OCI-LY7 (cell line): ENCODE measurements at regions not wholly inside any gene's neighbourhood (a gene's known extent, or its start where the extent isn't known, plus 50 kb on each side); places are given as distances from the start of the nearest gene placed in this dataset.

Source experiments
- BruUV-seq: library from RNA; stranded (reverse); fragments of 400-500 nt; replicated peaks from 2 replicates; lab custom pipeline; 2021; lab: Mats Ljungman, UMichigan
- CTCF ChIA-PET: fragments of 300-600 bp; sonication (Branson Sonifier 250); formaldehyde crosslinking; loops from one replicate; lab custom pipeline; 2022; ENCODE audit warnings: antibody characterized with exemption; ENCODE audit not compliant: unreplicated experiment; lab: Charles Lee
- POLR2A ChIA-PET: fragments of 300-600 bp; sonication (Branson Sonifier 250); formaldehyde crosslinking; loops from one replicate; lab custom pipeline; 2022; ENCODE audit warnings: antibody characterized with exemption; lab: Charles Lee
- DNase-seq: peaks from one replicate; pipeline ENCODE4 v3.0.0-alpha.2; 2015; ENCODE audit warnings: low spot score
- H2AFZ ChIP-seq: fragments of 200-600 bp; sonication (generic), shearing (Covaris generic); 2 replicates; pipeline ENCODE4 v1.6.1; 2014; ENCODE audit warnings: mild to moderate bottlenecking, antibody characterized with exemption, low read length, moderate library complexity
- H3K27ac ChIP-seq: fragments of 200-600 bp; sonication (generic); 2 replicates; pipeline ENCODE4 v1.5.1; 2014; ENCODE audit warnings: mixed run types, low read depth, mild to moderate bottlenecking, moderate library complexity, low read length, inconsistent platforms; ENCODE audit not compliant: poor library complexity, severe bottlenecking
- H3K36me3 ChIP-seq: fragments of 200-600 bp; sonication (generic); 2 replicates; pipeline ENCODE4 v1.6.1; 2014; ENCODE audit warnings: mild to moderate bottlenecking, antibody characterized with exemption, low read length, moderate library complexity, mixed read lengths; ENCODE audit not compliant: insufficient read depth
- H3K4me1 ChIP-seq: fragments of 200-600 bp; sonication (generic); 2 replicates; pipeline ENCODE4 v1.5.1; 2014; ENCODE audit warnings: mild to moderate bottlenecking, low read length; ENCODE audit not compliant: insufficient read depth, poor library complexity, severe bottlenecking
- H3K4me2 ChIP-seq: fragments of 200-600 bp; sonication (generic); 2 replicates; pipeline ENCODE4 v1.6.1; 2014; ENCODE audit warnings: mild to moderate bottlenecking, low read length
- H3K4me3 ChIP-seq: fragments of 200-600 bp; sonication (generic); 2 replicates; pipeline ENCODE4 v1.5.1; 2014; ENCODE audit warnings: mild to moderate bottlenecking, low read depth, low read length; ENCODE audit not compliant: poor library complexity, severe bottlenecking
- H3K79me2 ChIP-seq: fragments of 200-600 bp; sonication (generic); 2 replicates; pipeline ENCODE4 v1.6.1; 2016; ENCODE audit warnings: low read depth, mild to moderate bottlenecking, low read length, moderate library complexity, mixed read lengths; ENCODE audit not compliant: insufficient read depth
- H3K9me2 ChIP-seq: fragments of 200-600 bp; sonication (generic); 2 replicates; pipeline ENCODE4 v1.6.1; 2016; ENCODE audit warnings: mild to moderate bottlenecking, low read length, mixed read lengths; ENCODE audit not compliant: insufficient read depth
- H3K9me3 ChIP-seq: fragments of 200-600 bp; sonication (generic); 2 replicates; pipeline ENCODE4 v1.6.1; 2014; ENCODE audit warnings: mild to moderate bottlenecking, mixed run types, low read length, mixed read lengths
- H4K20me1 ChIP-seq: fragments of 200-600 bp; sonication (generic); 2 replicates; pipeline ENCODE4 v1.6.1; 2014; ENCODE audit warnings: mild to moderate bottlenecking, antibody characterized with exemption, low read length, moderate library complexity, mixed read lengths; ENCODE audit not compliant: insufficient read depth
- EZH2phosphoT487 ChIP-seq: fragments of 200-600 bp; sonication (generic); IDR thresholded peaks from 2 replicates; pipeline ENCODE4 v1.6.1; 2018; ENCODE audit warnings: low read depth, borderline replicate concordance, mild to moderate bottlenecking, mixed run types, antibody characterized with exemption, low read length, moderate library complexity, mixed read lengths
- intact Hi-C: fragments of 100-400 bp; cut with micrococcal nuclease; formaldehyde crosslinking; loops from one replicate; pipeline ENCODE4 v1.10.0; 2022; ENCODE audit not compliant: unreplicated experiment
- TF ChIP-seq, protein P1 (sequence below): fragments of 200-600 bp; sonication (generic); conservative IDR thresholded peaks from 2 replicates; pipeline ENCODE4 v1.5.1; 2014; ENCODE audit warnings: mild to moderate bottlenecking, antibody characterized with exemption, low read length, moderate library complexity, mixed read lengths

GRCh38 chr4:8696369-8697127 lies 104.0 kb downstream of the CPZ start:
- H3K4me1 ChIP-seq: no peaks in the 10 kb centered on the region
- no peaks in the 10 kb centered on the region for H3K9me3 ChIP-seq
- CTCF ChIA-PET: no interaction called here
- no TSS peak for BruUV-seq
- no peaks in the 10 kb centered on the region for H3K79me2 ChIP-seq
- TF ChIP-seq, protein P1, sequence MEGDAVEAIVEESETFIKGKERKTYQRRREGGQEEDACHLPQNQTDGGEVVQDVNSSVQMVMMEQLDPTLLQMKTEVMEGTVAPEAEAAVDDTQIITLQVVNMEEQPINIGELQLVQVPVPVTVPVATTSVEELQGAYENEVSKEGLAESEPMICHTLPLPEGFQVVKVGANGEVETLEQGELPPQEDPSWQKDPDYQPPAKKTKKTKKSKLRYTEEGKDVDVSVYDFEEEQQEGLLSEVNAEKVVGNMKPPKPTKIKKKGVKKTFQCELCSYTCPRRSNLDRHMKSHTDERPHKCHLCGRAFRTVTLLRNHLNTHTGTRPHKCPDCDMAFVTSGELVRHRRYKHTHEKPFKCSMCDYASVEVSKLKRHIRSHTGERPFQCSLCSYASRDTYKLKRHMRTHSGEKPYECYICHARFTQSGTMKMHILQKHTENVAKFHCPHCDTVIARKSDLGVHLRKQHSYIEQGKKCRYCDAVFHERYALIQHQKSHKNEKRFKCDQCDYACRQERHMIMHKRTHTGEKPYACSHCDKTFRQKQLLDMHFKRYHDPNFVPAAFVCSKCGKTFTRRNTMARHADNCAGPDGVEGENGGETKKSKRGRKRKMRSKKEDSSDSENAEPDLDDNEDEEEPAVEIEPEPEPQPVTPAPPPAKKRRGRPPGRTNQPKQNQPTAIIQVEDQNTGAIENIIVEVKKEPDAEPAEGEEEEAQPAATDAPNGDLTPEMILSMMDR: no peak
- no peak for TF ChIP-seq EZH2phosphoT487
- H4K20me1 ChIP-seq: no peaks in the 10 kb centered on the region
- no peak overlapping the region for H3K4me3 ChIP-seq
- no peaks in the 10 kb centered on the region for H3K9me2 ChIP-seq
- intact Hi-C loops: no loop called here
- no peak overlapping the region for H3K27ac ChIP-seq
- no peak for DNase-seq
- H2AFZ ChIP-seq: no peak overlapping the region
- POLR2A ChIA-PET: interaction anchor here (0.5 kb wide), 1 partner anchor 279 kb away, joined by 4 read pairs; no protein-coding TSS in a partner anchor
- H3K36me3 ChIP-seq: no peaks in the 10 kb centered on the region
- no peak overlapping the region for H3K4me2 ChIP-seq

DNA sequence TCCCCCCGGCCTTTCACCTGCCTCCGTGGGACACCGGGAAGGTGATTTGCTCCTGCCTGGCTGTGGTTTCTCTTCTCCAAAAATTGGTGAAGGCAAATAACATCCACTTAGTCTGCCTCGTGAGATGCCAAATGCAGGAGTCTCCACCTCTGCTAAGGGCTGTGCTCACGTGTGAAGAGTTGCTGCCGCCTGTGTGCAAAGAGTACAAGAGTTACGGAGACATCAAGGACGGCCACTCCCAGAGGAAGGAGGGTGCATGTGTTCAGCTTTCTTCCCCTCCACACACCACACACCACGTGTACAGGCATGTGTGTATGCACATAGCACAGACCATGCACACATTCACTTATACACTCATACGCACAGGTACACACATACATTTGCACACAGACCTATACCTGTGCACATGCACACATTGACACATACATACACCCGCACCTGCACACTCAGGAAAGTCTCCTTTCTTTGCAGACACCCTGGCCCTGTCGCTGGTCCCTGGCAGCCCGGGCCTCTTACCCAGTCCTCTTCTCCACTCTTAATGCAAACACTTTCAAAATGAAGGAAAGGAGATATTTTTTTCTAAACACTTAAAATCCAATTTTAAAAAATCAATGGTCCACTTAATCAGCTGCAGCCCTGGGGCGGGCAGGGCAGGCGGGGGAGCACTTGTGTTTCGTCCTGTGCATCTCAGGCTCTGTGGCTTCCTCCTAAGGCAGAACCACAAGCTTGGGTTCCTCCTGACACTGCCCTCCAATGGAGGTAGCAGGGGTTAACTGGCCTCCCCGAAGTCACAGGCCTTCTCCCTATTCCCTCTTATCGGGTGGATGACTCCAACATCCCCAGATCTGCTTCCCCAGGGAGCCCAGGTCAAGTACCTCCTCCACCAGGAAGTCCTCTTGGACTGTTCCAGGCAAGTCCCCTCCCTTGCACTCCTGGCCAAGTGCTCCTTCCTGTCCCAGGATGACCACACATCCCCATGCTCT lies 103.0 kb downstream of the CPZ start:
- Histone ChIP-seq H3K4me2 (no peak overlapping the region), H3K9me3 (no peaks in the 10 kb centered on the region), H2AFZ (no peak overlapping the region), H3K4me3 (no peak overlapping the region), H3K4me1 (no peaks in the 10 kb centered on the region), H3K36me3 (no peaks in the 10 kb centered on the region), H3K79me2 (no peaks in the 10 kb centered on the region), H3K9me2 (no peaks in the 10 kb centered on the region), H4K20me1 (no peaks in the 10 kb centered on the region), H3K27ac (no peak overlapping the region)
- no peak for DNase-seq
- ChIA-PET CTCF (no interaction called here), POLR2A (interaction anchor here (0.5 kb wide), 1 partner anchor 278 kb away, joined by 4 read pairs; no protein-coding TSS in a partner anchor)
- BruUV-seq: no TSS peak
- intact Hi-C loops: no loop called here
- TF ChIP-seq, protein P1: no peak
- no peak for TF ChIP-seq EZH2phosphoT487
